Caco-2 (cell line): ENCODE measurements at regions not wholly inside any gene's neighbourhood (a gene's known extent, or its start where the extent isn't known, plus 50 kb on each side); places are given as distances from the start of the nearest gene placed in this dataset.

Experiments used
- BruUV-seq: library from RNA; stranded (reverse); fragments of 400-500 nt; replicated peaks from 2 replicates; lab custom pipeline; 2021; lab: Mats Ljungman, UMichigan
- CTCF ChIA-PET: fragments of 300-600 bp; sonication (Branson Sonifier 250); formaldehyde crosslinking; loops from one replicate; lab custom pipeline; 2022; ENCODE audit warnings: antibody characterized with exemption; lab: Charles Lee
- POLR2A ChIA-PET: fragments of 300-600 bp; sonication (Branson Sonifier 250); formaldehyde crosslinking; loops from one replicate; lab custom pipeline; 2022; ENCODE audit warnings: antibody characterized with exemption; lab: Charles Lee
- DNase-seq, 2 experiments: peaks; one replicate each; pipeline versions ENCODE4 v3.0.0 to v3.0.0-alpha.2; 2020 to 2022
- H3K27me3 ChIP-seq: replicated peaks from 2 replicates; pipeline ENCODE4 v1.6.0; 2011; ENCODE audit warnings: low read length; ENCODE audit not compliant: control insufficient read depth, insufficient read depth
- H3K36me3 ChIP-seq: 2 replicates; pipeline ENCODE4 v1.5.1; 2011; ENCODE audit warnings: low read length; ENCODE audit not compliant: control insufficient read depth, insufficient read depth
- H3K4me1 ChIP-seq: fragments of 250-450 bp; sonication (Bioruptor Pico); 2 replicates; pipeline ENCODE4 v1.5.1; 2020; ENCODE audit warnings: mild to moderate bottlenecking
- H3K4me3 ChIP-seq: 2 replicates; pipeline ENCODE4 v1.5.1; 2011; ENCODE audit warnings: low read depth, mild to moderate bottlenecking, control low read depth, low read length
- H3K9me3 ChIP-seq: fragments of 250-450 bp; sonication (Bioruptor Pico); 2 replicates; pipeline ENCODE4 v1.5.1; 2020; ENCODE audit warnings: mild to moderate bottlenecking, moderate library complexity
- H3K27ac Mint-ChIP-seq: one replicate; pipeline ENCODE4 v1.8.0; 2022; ENCODE audit warnings: mixed read lengths; ENCODE audit not compliant: unreplicated experiment
- H3K27me3 Mint-ChIP-seq: one replicate; pipeline ENCODE4 v1.8.0; 2022; ENCODE audit warnings: mixed read lengths; ENCODE audit not compliant: insufficient read depth, unreplicated experiment
- H3K36me3 Mint-ChIP-seq: one replicate; pipeline ENCODE4 v1.8.0; 2022; ENCODE audit warnings: mild to moderate bottlenecking, mixed read lengths; ENCODE audit not compliant: insufficient read depth, unreplicated experiment
- H3K4me1 Mint-ChIP-seq: one replicate; pipeline ENCODE4 v1.8.0; 2022; ENCODE audit warnings: low read depth, mixed read lengths; ENCODE audit not compliant: unreplicated experiment
- H3K4me3 Mint-ChIP-seq: one replicate; pipeline ENCODE4 v1.8.0; 2022; ENCODE audit warnings: mild to moderate bottlenecking, moderate library complexity, mixed read lengths; ENCODE audit not compliant: unreplicated experiment
- H3K9me3 Mint-ChIP-seq: one replicate; pipeline ENCODE4 v1.8.0; 2022; ENCODE audit warnings: mixed read lengths; ENCODE audit not compliant: unreplicated experiment
- CTCF ChIP-seq, 2 experiments: fragments of 200-600 bp in 1 of 2; IDR thresholded peaks; 1 replicate in 1 of 2; 2 replicates in 1 of 2; pipeline versions ENCODE4 v1.5.1 to v1.8.0; 2011 to 2022; ENCODE audit warnings: antibody characterized with exemption in 1 of 2, control low read depth in 1 of 2, inconsistent platforms in 1 of 2, low read depth in 1 of 2, low read length in 1 of 2, mild to moderate bottlenecking in 1 of 2, moderate library complexity in 1 of 2; ENCODE audit not compliant: insufficient read depth in 1 of 2, severe bottlenecking in 1 of 2, unreplicated experiment in 1 of 2
- intact Hi-C: fragments of 100-400 bp; cut with micrococcal nuclease; formaldehyde crosslinking; loops from one replicate; pipeline ENCODE4 v1.10.0; 2022; ENCODE audit not compliant: unreplicated experiment

GRCh38 chr20:9911519-9911918, 72.6 kb upstream of the PAK5 start:
- Mint-ChIP-seq H3K9me3 (no peaks in the 10 kb centered on the region), H3K27ac (no peak overlapping the region), H3K27me3 (peaks cover 10% of the 10 kb centered on the region), H3K36me3 (no peaks in the 10 kb centered on the region), H3K4me3 (no peak overlapping the region), H3K4me1 (no peaks in the 10 kb centered on the region)
- Histone ChIP-seq H3K27me3 (no peaks in the 10 kb centered on the region; the same call in 1 of the 2 replicates), H3K4me3 (no peak overlapping the region), H3K9me3 (no peaks in the 10 kb centered on the region), H3K4me1 (no peaks in the 10 kb centered on the region), H3K36me3 (no peaks in the 10 kb centered on the region)
- ChIA-PET CTCF (interaction anchor here (1.3 to 4.0 kb wide), 2 partner anchors 9 to 294 kb away, joined by 3 to 22 read pairs; no protein-coding TSS in a partner anchor), POLR2A (no interaction called here)
- no peak for DNase-seq
- no TSS peak for BruUV-seq
- no peak for TF ChIP-seq CTCF (IDR thresholded peaks at IDR 0.05; ENCODE audit: insufficient read depth in 1 of 2, low read depth in 1 of 2, low read length in 1 of 2, severe bottlenecking in 1 of 2, unreplicated experiment in 1 of 2)
- intact Hi-C loops = loop anchor here (10.0 kb wide), 1 partner anchor 507 kb away; no protein-coding TSS in a partner anchor

- no peak for DNase-seq
- no peaks in the 10 kb centered on the region for H3K4me1 Mint-ChIP-seq
- intact Hi-C loops = no loop called here
- no peaks in the 10 kb centered on the region for H3K9me3 Mint-ChIP-seq
- H3K9me3 ChIP-seq = no peaks in the 10 kb centered on the region
- no peak overlapping the region for H3K4me3 Mint-ChIP-seq
- no peak for TF ChIP-seq CTCF (IDR thresholded peaks at IDR 0.05; ENCODE audit: insufficient read depth in 1 of 2, low read depth in 1 of 2, low read length in 1 of 2, severe bottlenecking in 1 of 2, unreplicated experiment in 1 of 2)
- H3K36me3 ChIP-seq = no peaks in the 10 kb centered on the region
- POLR2A ChIA-PET = no interaction called here
- H3K4me3 ChIP-seq = no peak overlapping the region
- CTCF ChIA-PET = no interaction called here
- no peaks in the 10 kb centered on the region for H3K36me3 Mint-ChIP-seq
- no peaks in the 10 kb centered on the region; the same call in 1 of the 2 replicates for H3K27me3 ChIP-seq
- peaks cover 7% of the 10 kb centered on the region for H3K27me3 Mint-ChIP-seq
- no peaks in the 10 kb centered on the region for H3K4me1 ChIP-seq
- BruUV-seq = no TSS peak
- no peak overlapping the region for H3K27ac Mint-ChIP-seq
These were observed 70.3 kb upstream of the PAK5 start for GRCh38 chr20:9909167-9909566.

- H3K4me3 Mint-ChIP-seq = no peak overlapping the region
- TF ChIP-seq CTCF (IDR thresholded peaks at IDR 0.05; ENCODE audit: insufficient read depth in 1 of 2, low read depth in 1 of 2, low read length in 1 of 2, severe bottlenecking in 1 of 2, unreplicated experiment in 1 of 2) = peak; percentile 51 to 57
- POLR2A ChIA-PET = no interaction called here
- Histone ChIP-seq H3K9me3 (no peaks in the 10 kb centered on the region), H3K4me1 (no peaks in the 10 kb centered on the region), H3K4me3 (no peak overlapping the region), H3K27me3 (no peaks in the 10 kb centered on the region; the same call in 1 of the 2 replicates), H3K36me3 (no peaks in the 10 kb centered on the region)
- intact Hi-C loops = no loop called here
- H3K9me3 Mint-ChIP-seq = no peaks in the 10 kb centered on the region
- BruUV-seq = no TSS peak
- H3K27ac Mint-ChIP-seq = no peak overlapping the region
- DNase-seq = peak in 1 of 2 experiments; percentile 18
- peaks cover 5% of the 10 kb centered on the region for H3K27me3 Mint-ChIP-seq
- H3K36me3 Mint-ChIP-seq = no peaks in the 10 kb centered on the region
- H3K4me1 Mint-ChIP-seq = no peaks in the 10 kb centered on the region
- CTCF ChIA-PET = interaction anchor here (0.5 to 0.8 kb wide), 7 partner anchors 8 to 394 kb away, joined by 3 to 5 read pairs (median 3); no protein-coding TSS in a partner anchor
These were observed 64.3 kb upstream of the PAK5 start for GRCh38 chr20:9903048-9903655.
